ENCODE measurements at regions not wholly inside any gene's neighbourhood (a gene's known extent, or its start where the extent isn't known, plus 50 kb on each side); places are given as distances from the start of the nearest gene placed in this dataset.
"Not testable (repeated sequence)": the region's sequence is repeated elsewhere in the genome, so short reads cannot be mapped to it uniquely, and the experiment has no call there.

DNA sequence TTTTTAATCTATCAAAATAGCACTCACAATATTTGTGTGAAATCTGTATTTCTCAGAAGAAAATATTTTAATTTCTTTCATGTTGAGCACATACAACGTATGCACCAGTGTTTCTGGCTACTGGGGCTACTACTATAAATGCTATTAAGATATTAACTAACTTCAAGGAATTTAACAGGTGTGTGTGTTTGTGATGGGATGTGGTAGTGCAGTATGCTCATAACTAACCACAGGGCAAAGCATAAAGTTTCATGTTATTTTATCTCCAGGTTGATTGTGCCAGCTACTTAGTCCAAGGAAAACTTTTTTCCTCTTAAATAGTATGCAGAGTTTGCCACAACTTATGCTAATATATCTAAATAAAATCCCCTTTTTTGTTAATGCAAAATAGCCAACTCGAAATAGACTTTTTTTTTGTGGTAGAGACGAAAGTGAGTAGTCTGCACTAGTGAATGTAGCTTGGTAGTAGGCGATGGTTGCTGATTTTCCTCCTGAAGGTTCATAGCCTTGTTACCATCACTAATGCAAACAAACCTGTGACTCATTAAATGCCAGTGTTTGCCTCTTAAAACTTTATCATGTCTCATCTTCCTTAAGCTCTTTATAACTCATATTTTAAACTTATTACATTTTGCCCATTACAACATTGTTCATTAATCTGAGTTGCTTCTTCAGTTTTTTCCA lies 565.5 kb upstream of the ANO3 start:
- Mint-ChIP-seq H3K9me3 (peaks cover 18% of the 10 kb centered on the region), H3K27ac (no peak overlapping the region), H3K27me3 (ENCODE audit: insufficient read depth) (no peaks in the 10 kb centered on the region), H3K4me3 (no peak overlapping the region), H3K36me3 (ENCODE audit: low read depth) (no peaks in the 10 kb centered on the region), H3K4me1 (ENCODE audit: low read depth) (no peaks in the 10 kb centered on the region)
- intact Hi-C loops (cut with micrococcal nuclease), result no loop called here
- DNase-seq (ENCODE audit: low spot score), result no peak

DNA sequence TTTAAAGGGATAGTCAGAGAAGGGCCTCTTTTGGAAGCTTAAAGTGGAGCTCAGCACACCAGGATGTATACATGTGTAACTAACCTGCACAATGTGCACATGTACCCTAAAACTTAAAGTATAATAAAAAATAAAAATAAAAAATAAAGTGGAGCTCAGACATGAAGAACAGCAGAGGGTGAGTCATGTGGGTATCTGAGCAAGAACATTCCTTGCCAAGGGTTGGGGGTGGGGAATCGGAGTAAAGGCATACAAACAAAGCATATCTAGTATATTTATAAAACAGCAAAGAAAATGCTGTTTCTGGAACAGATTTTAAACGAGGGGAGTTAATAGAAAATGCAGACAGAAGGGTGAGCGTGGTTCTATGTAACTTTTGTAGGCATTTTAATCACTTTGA lies 562.6 kb upstream of the ANO3 start:
- no peaks in the 10 kb centered on the region for H3K4me1 Mint-ChIP-seq (ENCODE audit: low read depth)
- no peak for DNase-seq (ENCODE audit: low spot score)
- H3K27ac Mint-ChIP-seq, result no peak overlapping the region
- H3K9me3 Mint-ChIP-seq, result no peaks in the 10 kb centered on the region
- H3K4me3 Mint-ChIP-seq, result no peak overlapping the region
- H3K27me3 Mint-ChIP-seq (ENCODE audit: insufficient read depth), result no peaks in the 10 kb centered on the region
- intact Hi-C loops (cut with micrococcal nuclease), result no loop called here
- H3K36me3 Mint-ChIP-seq (ENCODE audit: low read depth), result no peaks in the 10 kb centered on the region

DNA sequence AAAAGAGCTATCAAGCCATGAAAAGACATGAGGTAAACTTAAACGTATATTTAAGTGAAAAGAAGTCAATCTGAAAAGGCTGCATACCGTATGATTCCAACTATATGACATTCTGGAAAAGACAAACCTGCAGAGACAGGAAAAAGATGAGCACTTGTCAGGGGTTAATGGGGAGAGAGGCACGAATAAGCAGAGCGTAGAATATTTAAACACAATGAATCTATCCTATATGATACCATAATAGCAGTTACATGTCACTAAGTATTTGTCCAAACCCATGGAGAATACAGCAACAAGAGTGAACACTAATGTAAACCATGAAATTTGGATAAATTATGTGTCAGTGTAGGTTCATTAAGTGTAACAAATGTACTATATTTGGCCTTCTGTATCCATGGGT lies 560.3 kb upstream of the ANO3 start:
- no peak for DNase-seq (ENCODE audit: low spot score)
- no peak overlapping the region for H3K4me3 Mint-ChIP-seq
- H3K36me3 Mint-ChIP-seq (ENCODE audit: low read depth), result no peaks in the 10 kb centered on the region
- H3K27me3 Mint-ChIP-seq (ENCODE audit: insufficient read depth), result no peaks in the 10 kb centered on the region
- no peak overlapping the region for H3K27ac Mint-ChIP-seq
- intact Hi-C loops (cut with micrococcal nuclease), result no loop called here
- H3K4me1 Mint-ChIP-seq (ENCODE audit: low read depth), result no peaks in the 10 kb centered on the region
- no peaks in the 10 kb centered on the region for H3K9me3 Mint-ChIP-seq

DNA sequence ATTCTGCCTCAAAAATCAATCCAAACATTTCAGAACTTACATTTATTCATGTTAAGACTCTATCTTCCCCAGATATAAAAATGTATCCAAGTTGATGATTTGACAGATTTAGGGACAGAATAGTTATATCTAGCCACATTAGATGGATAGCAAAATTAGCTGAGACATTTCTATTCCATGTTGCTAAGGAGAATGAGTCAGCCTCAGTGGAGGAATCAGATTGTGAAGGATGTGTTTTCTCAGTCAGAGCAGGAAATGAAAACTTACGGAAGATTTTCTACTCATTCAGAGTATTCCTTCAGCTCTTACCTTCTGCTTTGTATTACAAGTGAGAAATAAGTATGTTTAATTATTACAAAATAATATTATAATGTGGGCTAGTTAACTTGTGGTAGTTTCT lies 556.3 kb upstream of the ANO3 start:
- intact Hi-C loops (cut with micrococcal nuclease), result no loop called here
- no peaks in the 10 kb centered on the region for H3K27me3 Mint-ChIP-seq (ENCODE audit: insufficient read depth)
- no peaks in the 10 kb centered on the region for H3K4me1 Mint-ChIP-seq (ENCODE audit: low read depth)
- H3K4me3 Mint-ChIP-seq, result no peak overlapping the region
- no peaks in the 10 kb centered on the region for H3K36me3 Mint-ChIP-seq (ENCODE audit: low read depth)
- no peak overlapping the region for H3K27ac Mint-ChIP-seq
- H3K9me3 Mint-ChIP-seq, result no peaks in the 10 kb centered on the region
- no peak for DNase-seq (ENCODE audit: low spot score)

DNA sequence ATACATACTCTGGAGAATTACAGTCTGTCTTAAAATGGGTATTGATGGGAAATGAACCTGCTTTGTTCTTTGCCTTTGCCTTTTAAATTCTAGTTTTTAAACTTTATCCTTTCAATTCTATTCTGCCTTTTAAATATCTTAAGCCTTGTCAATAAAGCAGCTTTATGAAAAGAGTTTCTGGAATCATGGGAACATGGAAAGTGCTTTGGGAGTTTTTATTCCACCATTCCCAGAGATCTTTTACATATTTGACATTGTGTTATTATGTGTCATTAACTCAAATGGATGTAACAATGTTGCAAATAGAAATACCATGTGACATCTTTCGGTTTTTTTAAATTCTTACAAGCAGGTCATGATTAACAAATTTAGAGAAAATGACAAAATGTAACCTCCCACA lies 555.7 kb upstream of the ANO3 start:
- no peaks in the 10 kb centered on the region for H3K36me3 Mint-ChIP-seq (ENCODE audit: low read depth)
- no peaks in the 10 kb centered on the region for H3K9me3 Mint-ChIP-seq
- H3K4me1 Mint-ChIP-seq (ENCODE audit: low read depth), result no peaks in the 10 kb centered on the region
- no peak overlapping the region for H3K27ac Mint-ChIP-seq
- intact Hi-C loops (cut with micrococcal nuclease), result no loop called here
- no peak overlapping the region for H3K4me3 Mint-ChIP-seq
- H3K27me3 Mint-ChIP-seq (ENCODE audit: insufficient read depth), result no peaks in the 10 kb centered on the region
- DNase-seq (ENCODE audit: low spot score), result no peak

DNA sequence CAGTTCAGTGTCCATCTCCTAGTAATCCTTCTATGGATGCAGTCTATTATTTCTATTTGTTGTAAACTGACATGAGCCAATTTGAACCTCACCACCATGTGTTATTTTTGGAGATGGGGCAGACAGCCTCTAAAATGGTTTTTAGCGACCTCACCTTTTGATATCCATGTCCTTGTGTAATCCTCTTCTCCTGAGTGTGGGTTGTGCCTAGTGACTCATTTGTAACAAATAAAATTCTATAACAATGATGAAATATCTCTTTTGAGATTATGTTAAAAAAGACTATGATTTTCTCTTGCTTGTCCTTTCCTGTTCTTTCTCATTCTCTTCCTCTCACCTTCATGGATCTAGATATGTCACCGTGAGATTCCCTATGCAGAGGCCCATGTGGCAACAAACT lies 554.6 kb upstream of the ANO3 start:
- Mint-ChIP-seq H3K9me3 (no peaks in the 10 kb centered on the region), H3K27me3 (ENCODE audit: insufficient read depth) (no peaks in the 10 kb centered on the region), H3K27ac (no peak overlapping the region), H3K4me1 (ENCODE audit: low read depth) (no peaks in the 10 kb centered on the region), H3K36me3 (ENCODE audit: low read depth) (no peaks in the 10 kb centered on the region), H3K4me3 (no peak overlapping the region)
- intact Hi-C loops (cut with micrococcal nuclease), result no loop called here
- no peak for DNase-seq (ENCODE audit: low spot score)

DNA sequence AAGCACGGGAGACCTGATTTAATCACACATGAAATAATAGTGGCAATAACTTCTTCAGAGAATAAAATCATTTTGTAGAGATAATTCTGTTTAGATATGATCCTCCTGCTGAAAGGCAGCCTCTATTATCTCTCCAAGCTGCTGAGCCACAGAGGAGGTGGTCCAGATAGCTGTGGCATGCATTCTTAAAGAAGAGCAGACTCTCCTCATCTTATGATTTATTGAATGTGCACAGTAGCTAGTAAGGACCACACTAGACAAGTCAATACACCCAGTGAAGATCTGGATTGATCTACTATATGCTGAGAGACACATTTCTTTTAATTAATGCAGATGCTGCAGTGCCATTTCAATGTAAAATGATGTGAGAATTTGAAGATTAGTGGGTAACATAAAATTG lies 552.9 kb upstream of the ANO3 start:
- Mint-ChIP-seq H3K36me3 (ENCODE audit: low read depth) (no peaks in the 10 kb centered on the region), H3K4me3 (no peak overlapping the region), H3K9me3 (no peaks in the 10 kb centered on the region), H3K4me1 (ENCODE audit: low read depth) (no peaks in the 10 kb centered on the region), H3K27ac (no peak overlapping the region), H3K27me3 (ENCODE audit: insufficient read depth) (no peaks in the 10 kb centered on the region)
- intact Hi-C loops (cut with micrococcal nuclease), result no loop called here
- no peak for DNase-seq (ENCODE audit: low spot score)

DNA sequence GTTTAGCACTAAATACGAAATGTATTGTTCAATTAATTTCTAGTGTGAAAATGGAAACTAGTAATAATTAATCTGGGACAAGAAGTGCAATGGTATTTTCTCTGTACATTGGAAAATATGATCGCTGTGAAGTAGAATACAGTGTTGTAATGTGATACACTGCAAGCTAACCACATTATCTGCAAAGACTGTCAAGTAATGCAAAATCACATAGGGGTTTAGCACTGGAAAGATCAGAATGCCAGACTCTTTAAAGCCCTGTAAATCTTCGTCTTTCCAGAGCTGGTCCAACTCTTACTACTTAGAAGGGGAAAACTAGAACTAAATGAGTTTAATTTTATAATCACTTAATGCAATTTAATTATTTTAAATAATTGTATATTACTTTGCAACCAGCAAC lies 544.5 kb upstream of the ANO3 start:
- no peak overlapping the region for H3K4me3 Mint-ChIP-seq
- intact Hi-C loops (cut with micrococcal nuclease), result no loop called here
- no peaks in the 10 kb centered on the region for H3K27me3 Mint-ChIP-seq (ENCODE audit: insufficient read depth)
- DNase-seq (ENCODE audit: low spot score), result no peak
- H3K9me3 Mint-ChIP-seq, result peaks cover 3% of the 10 kb centered on the region
- no peak overlapping the region for H3K27ac Mint-ChIP-seq
- no peaks in the 10 kb centered on the region for H3K36me3 Mint-ChIP-seq (ENCODE audit: low read depth)
- H3K4me1 Mint-ChIP-seq (ENCODE audit: low read depth), result no peaks in the 10 kb centered on the region

DNA sequence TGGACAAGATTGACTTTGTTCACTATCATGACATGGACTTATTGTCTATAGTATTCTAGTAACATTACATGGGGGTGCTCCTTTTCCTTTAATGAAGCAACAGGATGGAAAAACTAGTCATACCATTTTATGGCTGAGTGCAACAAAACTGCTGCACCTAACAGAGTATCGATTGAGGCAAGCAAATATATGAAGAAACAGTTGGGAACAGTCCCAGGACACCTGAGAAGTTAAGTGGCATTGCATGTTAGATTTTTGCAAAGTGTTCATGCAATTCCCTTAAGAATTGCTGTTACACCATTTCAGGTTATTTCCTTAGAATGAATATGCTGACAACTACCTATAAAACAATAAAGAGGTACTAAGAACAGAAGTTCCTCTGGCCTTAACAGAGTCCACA lies 541.5 kb upstream of the ANO3 start:
- Mint-ChIP-seq H3K9me3 (peaks cover 3% of the 10 kb centered on the region), H3K27me3 (ENCODE audit: insufficient read depth) (no peaks in the 10 kb centered on the region), H3K27ac (no peak overlapping the region), H3K36me3 (ENCODE audit: low read depth) (no peaks in the 10 kb centered on the region), H3K4me3 (no peak overlapping the region), H3K4me1 (ENCODE audit: low read depth) (no peaks in the 10 kb centered on the region)
- no peak for DNase-seq (ENCODE audit: low spot score)
- intact Hi-C loops (cut with micrococcal nuclease), result no loop called here

DNA sequence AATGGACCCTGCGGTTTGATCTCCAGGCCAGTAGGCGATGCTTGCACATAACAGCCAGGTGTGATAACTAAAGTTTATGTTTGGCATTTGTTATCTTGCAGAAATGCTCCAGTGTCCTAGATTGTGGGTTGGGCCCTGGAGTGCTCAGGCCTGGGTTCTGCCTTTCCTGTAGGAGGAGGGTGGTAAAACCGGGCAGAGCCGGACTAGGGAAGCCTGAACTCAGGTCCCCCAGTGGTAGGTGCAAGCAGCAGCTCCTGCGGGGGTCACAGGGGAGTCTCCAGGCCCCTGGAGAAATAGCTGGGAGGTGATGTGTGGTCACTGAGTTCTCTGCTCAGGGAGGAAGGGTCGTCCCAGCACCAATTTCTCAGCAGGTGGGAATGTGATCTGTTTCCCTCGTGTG lies 538.3 kb upstream of the ANO3 start:
- intact Hi-C loops (cut with micrococcal nuclease), result no loop called here
- H3K36me3 Mint-ChIP-seq (ENCODE audit: low read depth), result no peaks in the 10 kb centered on the region
- H3K27me3 Mint-ChIP-seq (ENCODE audit: insufficient read depth), result no peaks in the 10 kb centered on the region
- no peak overlapping the region for H3K27ac Mint-ChIP-seq
- no peak for DNase-seq (ENCODE audit: low spot score)
- no peak overlapping the region for H3K4me3 Mint-ChIP-seq
- H3K9me3 Mint-ChIP-seq, result no peaks in the 10 kb centered on the region
- H3K4me1 Mint-ChIP-seq (ENCODE audit: low read depth), result no peaks in the 10 kb centered on the region

DNA sequence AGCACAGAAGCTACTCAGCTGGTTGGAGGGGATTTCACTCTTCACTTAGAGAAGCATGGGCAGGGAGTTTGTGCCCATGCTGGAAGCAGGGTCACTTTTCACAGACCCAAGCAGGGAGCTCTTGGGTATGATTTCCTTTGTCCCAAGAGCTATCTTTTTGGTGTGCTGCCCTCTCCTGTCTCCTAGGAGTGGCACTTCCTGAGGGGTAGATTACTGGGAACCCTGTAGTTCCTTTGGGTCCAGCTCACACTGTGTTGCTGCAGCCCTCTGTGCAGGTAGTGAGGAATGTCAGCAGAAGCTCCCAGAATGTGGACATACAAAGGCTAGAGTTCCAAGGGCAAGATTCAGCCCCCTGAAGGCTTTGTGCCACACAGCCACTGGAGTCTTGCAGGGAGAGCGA lies 537.1 kb upstream of the ANO3 start:
- Mint-ChIP-seq H3K27ac (no peak overlapping the region), H3K27me3 (ENCODE audit: insufficient read depth) (no peaks in the 10 kb centered on the region), H3K9me3 (no peaks in the 10 kb centered on the region), H3K36me3 (ENCODE audit: low read depth) (no peaks in the 10 kb centered on the region), H3K4me1 (ENCODE audit: low read depth) (no peaks in the 10 kb centered on the region), H3K4me3 (no peak overlapping the region)
- DNase-seq (ENCODE audit: low spot score), result no peak
- intact Hi-C loops (cut with micrococcal nuclease), result no loop called here

DNA sequence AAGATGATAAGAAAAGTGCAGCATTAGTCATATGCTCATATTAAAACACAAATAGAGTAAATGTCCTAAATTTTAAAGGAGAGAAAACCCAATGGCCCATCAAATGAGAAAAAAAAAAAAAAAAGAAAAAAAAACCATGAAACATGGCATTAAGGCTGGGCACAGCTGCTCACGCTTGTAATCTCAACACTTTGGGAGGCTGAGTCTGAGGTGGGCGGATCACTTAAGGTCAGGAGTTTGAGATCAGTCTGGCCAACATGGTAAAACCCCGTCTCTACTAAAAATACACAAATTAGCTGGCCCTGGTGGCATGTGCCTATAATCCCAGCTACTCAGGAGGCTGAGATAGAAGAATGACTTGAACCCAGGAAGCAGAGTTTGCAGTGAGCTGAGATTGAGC lies 515.5 kb upstream of the ANO3 start:
- H3K27ac Mint-ChIP-seq, result no peak overlapping the region
- H3K4me1 Mint-ChIP-seq (ENCODE audit: low read depth), result no peaks in the 10 kb centered on the region
- peaks cover 12% of the 10 kb centered on the region for H3K9me3 Mint-ChIP-seq
- no peak overlapping the region for H3K4me3 Mint-ChIP-seq
- DNase-seq (ENCODE audit: low spot score), result no peak
- intact Hi-C loops (cut with micrococcal nuclease), result no loop called here
- H3K36me3 Mint-ChIP-seq (ENCODE audit: low read depth), result no peaks in the 10 kb centered on the region
- no peaks in the 10 kb centered on the region for H3K27me3 Mint-ChIP-seq (ENCODE audit: insufficient read depth)

DNA sequence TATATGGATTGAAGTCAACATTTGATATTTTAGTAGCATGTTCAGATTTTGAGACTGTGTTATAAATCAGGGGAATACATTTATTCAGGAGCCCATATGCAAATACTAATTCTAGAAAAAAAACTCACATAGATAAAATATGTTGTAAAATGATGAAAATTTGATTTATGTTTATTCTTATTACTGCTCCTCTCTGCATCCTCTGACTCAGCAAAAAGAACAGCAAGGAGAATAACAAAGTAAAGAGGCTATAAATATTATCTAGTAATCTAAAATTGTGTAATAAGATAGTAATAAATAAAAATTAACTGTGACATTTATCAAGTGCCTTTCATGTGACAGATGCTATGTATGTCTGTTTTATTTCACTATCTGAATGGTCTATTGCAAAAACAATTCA lies 507.2 kb upstream of the ANO3 start:
- H3K27ac Mint-ChIP-seq, result no peak overlapping the region
- intact Hi-C loops (cut with micrococcal nuclease), result no loop called here
- H3K9me3 Mint-ChIP-seq, result peaks cover 14% of the 10 kb centered on the region
- H3K27me3 Mint-ChIP-seq (ENCODE audit: insufficient read depth), result no peaks in the 10 kb centered on the region
- H3K4me1 Mint-ChIP-seq (ENCODE audit: low read depth), result no peaks in the 10 kb centered on the region
- no peak overlapping the region for H3K4me3 Mint-ChIP-seq
- no peaks in the 10 kb centered on the region for H3K36me3 Mint-ChIP-seq (ENCODE audit: low read depth)
- no peak for DNase-seq (ENCODE audit: low spot score)

DNA sequence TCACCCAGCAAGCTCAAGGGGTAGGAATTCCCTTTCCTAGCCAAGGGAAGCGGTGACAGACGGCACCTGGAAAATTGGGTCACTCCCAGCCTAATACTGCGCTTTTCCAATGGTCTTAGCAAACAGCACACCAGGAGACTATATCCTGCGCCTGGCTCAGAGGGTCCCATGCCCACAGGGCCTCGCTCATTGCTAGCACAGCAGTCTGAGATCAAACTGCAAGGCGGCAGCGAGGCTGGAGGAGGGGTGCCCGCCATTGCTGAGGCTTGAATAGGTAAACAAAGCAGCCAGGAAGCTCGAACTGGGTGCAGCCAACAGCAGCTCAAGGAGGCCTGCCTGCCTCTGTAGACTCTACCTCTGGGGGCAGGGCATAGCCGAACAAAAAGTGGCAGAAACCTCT lies 500.4 kb upstream of the ANO3 start:
- DNase-seq (ENCODE audit: low spot score); H3K36me3 Mint-ChIP-seq (ENCODE audit: low read depth); intact Hi-C loops (cut with micrococcal nuclease); H3K27ac Mint-ChIP-seq; H3K27me3 Mint-ChIP-seq (ENCODE audit: insufficient read depth); H3K9me3 Mint-ChIP-seq; H3K4me3 Mint-ChIP-seq; H3K4me1 Mint-ChIP-seq (ENCODE audit: low read depth): not testable (repeated sequence)

All from activated T-helper 1 cell treated with anti-CD3 and anti-CD28 coated beads, Interleukin-12 subunit alpha, Interleukin-12 subunit beta, Interleukin-2, Interleukin-4 antibody, amounts not matched to agents 30 ng/mL and 10 ng/mL and 1 ng/mL, durations not matched to agents 14 hours and 24 hours and 36 hours (primary cell).